ENCODE measurements at regions not wholly inside any gene's neighbourhood (a gene's known extent, or its start where the extent isn't known, plus 50 kb on each side); places are given as distances from the start of the nearest gene placed in this dataset.

GRCh38 chr14:98966475-98967162 is 305.4 kb downstream of the BCL11B start:
- TF ChIP-seq CREB1 (IDR thresholded peaks at IDR 0.05; ENCODE audit: low read depth): no peak
- TF ChIP-seq, protein P1, sequence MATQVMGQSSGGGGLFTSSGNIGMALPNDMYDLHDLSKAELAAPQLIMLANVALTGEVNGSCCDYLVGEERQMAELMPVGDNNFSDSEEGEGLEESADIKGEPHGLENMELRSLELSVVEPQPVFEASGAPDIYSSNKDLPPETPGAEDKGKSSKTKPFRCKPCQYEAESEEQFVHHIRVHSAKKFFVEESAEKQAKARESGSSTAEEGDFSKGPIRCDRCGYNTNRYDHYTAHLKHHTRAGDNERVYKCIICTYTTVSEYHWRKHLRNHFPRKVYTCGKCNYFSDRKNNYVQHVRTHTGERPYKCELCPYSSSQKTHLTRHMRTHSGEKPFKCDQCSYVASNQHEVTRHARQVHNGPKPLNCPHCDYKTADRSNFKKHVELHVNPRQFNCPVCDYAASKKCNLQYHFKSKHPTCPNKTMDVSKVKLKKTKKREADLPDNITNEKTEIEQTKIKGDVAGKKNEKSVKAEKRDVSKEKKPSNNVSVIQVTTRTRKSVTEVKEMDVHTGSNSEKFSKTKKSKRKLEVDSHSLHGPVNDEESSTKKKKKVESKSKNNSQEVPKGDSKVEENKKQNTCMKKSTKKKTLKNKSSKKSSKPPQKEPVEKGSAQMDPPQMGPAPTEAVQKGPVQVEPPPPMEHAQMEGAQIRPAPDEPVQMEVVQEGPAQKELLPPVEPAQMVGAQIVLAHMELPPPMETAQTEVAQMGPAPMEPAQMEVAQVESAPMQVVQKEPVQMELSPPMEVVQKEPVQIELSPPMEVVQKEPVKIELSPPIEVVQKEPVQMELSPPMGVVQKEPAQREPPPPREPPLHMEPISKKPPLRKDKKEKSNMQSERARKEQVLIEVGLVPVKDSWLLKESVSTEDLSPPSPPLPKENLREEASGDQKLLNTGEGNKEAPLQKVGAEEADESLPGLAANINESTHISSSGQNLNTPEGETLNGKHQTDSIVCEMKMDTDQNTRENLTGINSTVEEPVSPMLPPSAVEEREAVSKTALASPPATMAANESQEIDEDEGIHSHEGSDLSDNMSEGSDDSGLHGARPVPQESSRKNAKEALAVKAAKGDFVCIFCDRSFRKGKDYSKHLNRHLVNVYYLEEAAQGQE (IDR thresholded peaks at IDR 0.05; ENCODE audit: low read depth): no peak
- TF ChIP-seq EP300 (IDR thresholded peaks at IDR 0.05; ENCODE audit: borderline replicate concordance): no peak
- TF ChIP-seq MAX (IDR thresholded peaks at IDR 0.05): no peak
- TF ChIP-seq TAF1 (IDR thresholded peaks at IDR 0.05; ENCODE audit: low read depth): no peak
- no peak for TF ChIP-seq FOXM1 (IDR thresholded peaks at IDR 0.05; ENCODE audit: borderline replicate concordance, low read depth)
- no peak for TF ChIP-seq ZBTB7A (IDR thresholded peaks at IDR 0.05; ENCODE audit: low read depth)
